Islet precursor cell (in vitro differentiated cells): ENCODE measurements at regions not wholly inside any gene's neighbourhood (a gene's known extent, or its start where the extent isn't known, plus 50 kb on each side); places are given as distances from the start of the nearest gene placed in this dataset.

Experiments
- DNase-seq: peaks from one replicate; pipeline ENCODE4 v3.0.0-alpha.2; 2018

DNA sequence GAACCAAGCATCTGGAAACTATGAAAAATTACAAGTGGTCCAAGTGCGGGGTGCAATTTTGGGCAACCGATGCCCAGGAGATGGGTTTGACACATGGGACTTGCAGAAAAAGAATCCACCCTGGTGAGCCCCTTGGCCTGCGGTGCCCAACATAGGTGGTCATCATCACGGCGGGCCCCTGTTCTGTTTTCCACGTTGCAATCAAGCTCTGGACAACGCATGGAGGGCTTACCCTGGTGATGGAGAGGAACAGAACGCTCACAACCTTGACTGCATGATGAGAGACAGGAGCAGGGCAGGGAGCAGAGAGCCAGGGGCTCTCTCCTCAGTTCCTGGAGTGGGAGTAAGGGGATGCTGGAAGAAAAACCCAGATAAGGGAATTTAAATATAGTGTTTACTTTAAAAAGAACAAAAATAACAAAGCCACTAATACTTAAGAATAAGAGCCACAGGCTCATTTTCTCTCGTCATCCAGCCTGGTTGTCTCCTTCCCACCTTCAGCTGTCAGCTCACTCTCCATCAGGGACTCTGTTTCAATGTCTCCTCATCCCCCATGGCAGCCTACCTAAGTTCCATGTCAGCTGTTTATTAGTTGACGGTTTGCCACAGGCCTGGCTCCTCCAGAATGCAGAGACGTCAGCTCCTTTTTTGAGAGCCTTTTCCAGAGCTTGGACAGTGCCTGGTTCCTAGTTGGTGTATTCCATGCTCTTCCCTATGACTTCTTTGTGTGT is 172.1 kb downstream of the GADD45G start:
- no peak for DNase-seq

DNA sequence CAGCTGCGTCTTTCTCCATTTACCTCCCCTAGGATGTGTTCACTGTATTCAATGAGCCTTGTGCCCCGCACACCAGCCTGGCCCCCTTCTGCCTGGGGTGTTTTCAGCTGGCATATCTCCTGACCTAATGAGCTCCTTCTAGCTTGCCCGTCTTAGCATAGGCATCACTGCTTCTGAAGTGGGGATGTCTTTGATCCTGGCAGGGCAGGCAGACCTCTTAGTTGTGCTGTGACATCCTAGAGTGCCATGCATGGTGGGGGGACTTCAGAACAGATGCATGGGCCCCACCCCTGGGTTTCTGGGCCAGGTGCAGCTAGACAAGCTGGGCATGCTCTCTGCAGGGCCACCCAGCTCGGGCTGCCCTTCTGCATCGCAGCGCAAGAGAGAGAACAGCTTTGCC is 172.7 kb downstream of the GADD45G start:
- no peak for DNase-seq

DNA sequence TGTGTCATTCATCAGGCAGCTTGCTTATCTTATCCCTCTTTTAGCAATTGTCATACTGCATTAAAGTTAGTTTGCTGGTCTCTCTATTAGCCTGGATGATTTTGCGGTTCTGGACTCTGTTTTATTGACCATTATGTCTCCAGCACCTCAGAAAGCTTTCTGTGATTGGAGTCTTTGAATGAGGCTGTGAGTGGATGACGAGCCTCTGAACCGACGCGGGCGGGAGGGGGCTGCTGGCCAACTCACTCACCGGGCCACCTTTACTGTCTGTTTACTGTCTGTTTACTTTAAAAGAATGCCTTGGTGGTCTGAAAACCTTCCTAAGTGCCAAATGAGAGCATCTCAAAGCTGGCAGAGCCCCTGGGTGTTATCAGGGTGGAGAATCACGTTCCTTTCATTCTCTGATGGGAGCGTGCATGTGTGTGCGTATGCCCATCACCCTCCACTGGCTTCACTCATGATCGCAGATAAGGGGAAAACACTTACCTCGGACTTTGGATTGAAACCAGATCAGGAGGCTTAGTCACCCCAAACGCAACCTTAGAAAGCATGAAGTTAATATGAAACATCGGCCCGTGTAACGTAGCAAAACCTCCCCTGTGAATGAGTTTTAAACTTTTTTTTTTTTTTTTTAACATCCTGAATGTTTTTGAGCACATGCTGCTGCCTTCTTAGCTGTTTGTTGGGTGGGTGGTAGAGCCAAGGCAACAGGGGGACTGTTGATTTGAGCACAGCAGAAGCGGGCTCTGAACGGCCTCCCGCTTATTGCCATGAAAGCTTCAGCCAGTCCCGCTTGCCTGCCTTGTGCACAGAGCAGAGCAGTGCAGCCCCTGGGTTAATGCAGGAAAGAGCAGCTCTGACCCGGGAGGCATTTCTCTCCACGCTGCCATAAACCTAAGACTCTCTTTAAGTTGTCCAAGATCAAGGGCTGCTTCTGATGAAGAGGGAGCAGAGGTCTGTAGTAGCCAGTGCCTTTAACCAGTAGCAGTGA is 173.6 kb downstream of the GADD45G start:
- peak; percentile 82 for DNase-seq

DNA sequence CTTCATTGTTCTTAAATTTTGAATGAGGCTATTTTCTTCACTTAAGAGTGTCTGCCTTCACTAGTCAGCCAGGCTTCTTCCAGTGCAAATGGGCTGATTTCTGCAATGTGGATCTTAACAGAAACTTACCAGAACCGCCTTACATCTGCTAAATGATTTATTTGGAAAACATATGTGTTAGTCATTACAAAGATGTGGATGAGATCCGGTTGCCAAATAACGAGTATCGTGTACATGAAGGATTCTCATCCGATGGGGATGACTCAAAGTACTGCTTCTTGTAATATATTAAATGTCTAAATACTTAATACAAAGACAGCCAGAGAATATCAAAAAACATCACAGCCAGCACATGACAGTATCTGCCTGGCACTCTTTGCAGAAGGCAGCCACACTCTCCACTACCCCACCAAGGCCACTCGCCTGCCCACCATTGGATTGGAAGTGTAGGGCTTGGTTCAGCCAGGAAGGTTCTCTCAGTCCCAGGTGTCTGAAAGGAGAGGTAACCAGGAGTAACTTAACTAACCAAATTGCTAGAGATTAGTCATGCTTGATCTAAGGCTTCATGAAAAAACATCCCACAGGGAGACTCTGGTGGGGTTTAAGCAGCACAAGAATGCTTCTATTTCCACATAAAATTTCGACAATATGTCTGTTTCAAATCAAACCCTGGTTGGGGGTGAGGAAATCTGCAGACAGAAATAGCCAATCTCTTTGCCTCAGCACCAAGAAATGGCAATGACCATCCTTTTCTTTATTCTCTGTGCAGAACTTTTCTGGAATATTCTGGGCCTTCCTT is 174.8 kb downstream of the GADD45G start:
- DNase-seq, result no peak

DNA sequence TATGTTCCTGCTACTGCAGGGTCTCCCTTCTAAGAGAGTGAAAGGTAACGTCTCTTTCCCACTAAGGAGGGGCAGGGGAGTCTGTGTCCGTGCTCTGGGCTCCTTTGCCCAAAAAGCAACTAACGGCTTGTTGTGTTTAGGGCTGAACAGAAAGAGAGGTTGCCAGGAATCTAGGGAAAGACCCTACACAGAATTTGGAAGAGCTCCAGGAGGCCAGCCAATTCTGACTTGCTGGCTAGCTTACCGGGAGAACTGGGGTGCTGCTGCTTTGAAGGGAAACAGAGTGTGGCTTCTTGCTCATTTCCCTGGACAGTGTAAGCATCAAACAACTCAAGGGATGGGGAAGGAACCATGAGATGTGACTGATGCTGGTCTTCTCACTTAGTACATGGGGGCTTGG is 176.1 kb downstream of the GADD45G start:
- DNase-seq, result peak; percentile 8

DNA sequence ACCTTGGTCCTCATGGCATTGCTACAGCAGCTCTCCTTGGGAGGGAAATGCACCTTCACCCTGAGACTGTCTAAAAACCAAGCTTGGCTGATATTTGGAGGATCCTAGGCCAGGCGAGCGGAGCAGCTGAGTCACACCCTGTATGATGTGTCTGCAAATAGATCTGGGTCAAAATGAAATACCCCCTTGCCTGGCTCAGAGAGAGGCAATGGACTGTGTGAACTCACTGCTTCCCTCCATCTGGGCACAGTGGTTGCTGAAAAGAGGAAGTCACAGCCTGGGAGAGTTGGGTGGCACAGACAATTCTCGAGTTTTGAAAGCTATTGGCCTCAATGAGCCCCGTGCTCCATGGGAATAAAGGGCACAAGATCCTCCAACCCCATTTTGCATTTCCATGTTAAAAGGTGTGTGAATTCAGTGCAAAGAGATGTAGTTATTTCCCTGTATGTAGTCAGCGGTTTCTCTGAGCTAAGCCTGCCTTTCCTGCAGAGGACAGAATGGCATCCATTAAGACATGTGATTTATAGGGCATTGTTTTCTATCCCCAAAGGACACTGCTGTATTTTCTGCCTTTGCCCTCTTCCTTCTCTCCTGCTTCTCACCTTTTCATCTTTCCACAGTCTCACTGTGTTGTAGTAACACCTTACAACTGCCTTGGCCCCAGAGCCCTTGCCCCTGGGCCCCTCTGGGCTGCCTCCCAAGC is 177.2 kb downstream of the GADD45G start:
- DNase-seq, result peak; percentile 45

DNA sequence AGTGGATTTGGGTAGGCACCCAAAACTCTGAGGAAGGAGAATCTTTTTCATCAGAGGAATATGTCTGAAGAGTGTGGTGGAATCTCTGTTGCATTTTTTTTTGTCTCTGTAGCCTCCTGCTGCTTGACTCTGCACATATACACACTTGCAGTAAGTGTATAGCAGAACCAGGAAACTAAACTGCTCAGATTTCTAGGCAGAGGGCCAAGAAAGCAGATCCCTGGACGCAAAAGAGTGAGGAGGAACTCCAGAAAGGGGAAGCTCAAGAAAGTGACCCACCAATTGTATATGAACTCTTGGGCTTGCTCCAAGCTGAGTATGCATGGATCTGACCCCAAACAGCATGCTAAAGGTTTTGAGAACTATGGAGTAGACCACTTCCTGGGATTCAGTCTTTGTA is 181.8 kb downstream of the GADD45G start:
- DNase-seq, result peak; percentile 2

DNA sequence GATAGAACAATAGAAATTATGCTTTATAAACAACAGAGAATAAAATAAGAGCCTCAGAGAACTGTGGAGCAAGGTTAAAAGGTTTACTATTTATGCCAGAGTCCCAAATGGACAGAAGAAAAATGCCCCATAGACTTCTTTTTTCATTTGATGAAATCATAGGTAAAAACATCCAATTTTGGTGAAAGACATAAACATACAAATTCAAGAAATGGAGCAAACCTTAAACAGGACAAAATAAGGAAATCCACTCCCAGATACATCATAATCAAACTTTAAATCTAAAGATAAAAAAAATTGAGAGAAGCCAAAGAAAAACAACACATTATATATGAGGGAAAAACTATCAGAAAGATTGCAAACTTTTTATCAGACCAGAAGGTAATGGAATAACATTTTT is 182.8 kb downstream of the GADD45G start:
- DNase-seq, result no peak

DNA sequence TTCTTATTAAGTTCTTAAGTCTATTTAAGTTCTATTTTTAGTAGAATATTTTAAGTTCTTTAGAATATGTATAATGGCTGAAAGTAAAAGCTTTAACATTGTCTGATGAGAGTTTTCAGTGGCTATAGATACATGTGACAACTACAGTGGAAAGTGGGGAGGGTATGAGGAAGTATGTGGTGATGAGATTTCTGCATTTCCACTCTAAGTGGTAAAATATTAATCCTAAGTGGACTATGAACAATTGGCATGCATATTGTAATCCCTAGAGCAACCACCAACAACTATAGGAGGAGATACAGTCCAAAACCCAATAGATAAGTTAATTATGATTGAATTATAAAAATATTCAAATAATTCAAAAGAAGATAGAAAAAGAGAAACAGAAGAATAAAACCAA is 183.6 kb downstream of the GADD45G start:
- no peak for DNase-seq

DNA sequence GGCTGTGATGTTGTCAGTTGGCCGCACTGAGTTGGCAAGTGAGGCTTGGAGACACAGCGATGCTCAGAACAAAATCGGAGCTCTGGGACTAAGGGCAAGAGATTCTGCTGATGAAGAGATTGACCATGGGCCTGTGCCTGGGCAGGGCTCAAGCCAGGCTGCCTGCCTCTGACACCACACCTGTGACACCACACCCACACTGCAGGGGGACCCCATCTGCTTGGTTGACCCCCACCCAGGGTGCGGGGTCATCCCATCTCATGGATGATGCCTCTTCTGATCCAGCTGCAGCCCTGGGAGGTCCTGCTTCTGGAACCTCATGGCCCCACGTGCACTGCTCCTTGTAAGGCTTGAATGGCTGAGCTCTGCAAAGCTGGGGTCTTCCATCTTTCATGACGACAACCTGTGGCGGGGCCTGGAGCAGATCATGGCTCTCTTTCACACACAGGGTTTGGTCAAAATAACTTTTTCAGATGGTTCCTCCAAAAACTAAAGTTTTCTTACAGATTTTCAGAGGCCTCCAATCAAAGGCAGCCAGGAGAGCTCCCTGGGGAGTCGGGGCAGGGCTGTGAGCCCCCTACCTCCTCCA is 185.2 kb downstream of the GADD45G start:
- no peak for DNase-seq

DNA sequence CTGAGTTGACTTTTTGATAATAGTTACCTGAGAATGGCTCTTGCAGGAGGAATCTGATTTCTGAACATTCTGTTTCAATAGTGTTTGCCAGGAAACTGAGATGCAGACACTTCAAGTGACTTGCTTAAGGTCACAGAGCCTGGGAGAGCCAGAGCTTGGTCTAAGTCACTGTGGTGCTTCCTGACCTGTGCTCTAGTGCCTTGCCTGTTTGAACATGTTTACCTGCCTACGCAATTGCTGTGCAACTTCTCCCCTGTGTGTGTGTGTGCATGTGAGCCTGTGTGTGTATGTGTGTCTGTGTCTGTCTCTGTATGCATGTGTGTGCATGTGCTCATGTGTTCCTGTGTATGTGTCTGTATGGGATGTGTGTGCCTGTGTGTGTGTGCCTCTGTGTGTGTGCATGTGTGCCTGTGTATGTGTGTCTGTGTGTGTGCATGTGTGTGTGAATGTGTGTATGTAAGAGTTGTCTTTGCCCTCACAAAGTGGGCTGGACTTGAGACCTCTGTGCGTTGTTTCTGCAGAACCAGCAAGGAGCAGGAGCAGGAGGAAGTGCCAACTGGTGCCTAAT is 185.8 kb downstream of the GADD45G start:
- DNase-seq, result peak; percentile 22

DNA sequence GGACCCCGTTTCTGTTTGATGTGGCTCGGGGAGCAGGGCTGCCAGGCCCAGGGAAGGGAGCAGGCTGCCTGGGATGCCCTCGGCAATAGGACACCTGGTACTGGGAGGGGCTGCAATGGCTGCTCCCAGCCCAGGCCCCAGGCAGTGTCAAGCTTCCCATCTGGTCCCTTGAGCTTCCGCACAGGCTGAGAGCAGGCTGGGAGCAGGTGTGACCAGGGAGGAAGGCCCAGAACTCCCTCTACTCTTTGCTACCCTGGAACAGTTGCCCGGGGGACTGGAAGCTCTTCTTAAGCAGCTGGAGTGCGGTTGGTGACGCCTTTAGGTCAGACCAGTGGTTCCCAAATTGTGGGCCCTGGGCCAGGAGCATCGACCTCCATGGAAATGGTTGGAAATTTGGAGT is 186.9 kb downstream of the GADD45G start:
- peak; percentile 49 for DNase-seq

DNA sequence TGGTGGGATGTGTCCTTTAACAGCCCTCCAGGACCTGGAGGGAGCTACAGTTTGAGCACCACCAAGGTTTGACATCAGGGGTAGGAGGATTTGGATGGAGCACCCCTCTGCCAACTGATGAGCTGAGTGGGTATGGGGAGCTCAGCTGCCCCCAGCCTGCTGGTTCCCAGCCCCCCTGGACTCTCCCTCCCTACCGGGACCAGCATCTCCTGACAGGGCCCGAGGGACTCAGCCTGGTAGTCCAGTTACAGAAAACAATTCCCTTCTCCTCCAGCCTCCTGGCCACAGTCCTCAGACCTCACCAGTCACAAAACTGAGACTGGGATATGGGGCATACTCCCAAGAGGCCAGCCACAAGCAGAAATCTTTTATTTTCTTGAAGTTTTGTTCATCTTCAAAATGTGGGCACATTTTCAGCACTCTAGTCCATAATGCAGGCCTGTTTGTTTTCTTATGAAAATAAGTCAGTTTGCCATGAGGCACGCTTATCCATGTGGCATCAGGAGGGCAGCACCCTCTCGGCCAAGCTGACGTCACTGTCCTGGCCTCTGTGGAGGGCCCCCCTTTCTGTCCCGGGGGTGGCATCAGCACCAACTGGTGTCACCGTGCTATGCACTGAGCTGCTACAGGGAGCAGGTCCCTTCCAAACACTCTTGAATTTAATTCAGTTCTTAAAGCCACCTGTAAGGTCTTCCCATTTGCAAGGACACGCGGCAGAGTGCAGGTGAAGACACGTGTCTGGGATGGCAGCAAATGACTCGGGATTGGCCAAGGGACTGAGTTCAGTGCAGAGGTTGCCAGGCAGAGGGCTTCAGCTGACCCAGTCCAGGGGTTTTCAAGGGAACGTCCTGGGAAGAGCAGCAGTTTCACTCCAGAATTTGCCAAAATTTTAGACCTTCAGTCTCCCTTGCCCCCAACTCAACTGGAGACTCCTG is 187.6 kb downstream of the GADD45G start:
- DNase-seq, result peak; percentile 41

DNA sequence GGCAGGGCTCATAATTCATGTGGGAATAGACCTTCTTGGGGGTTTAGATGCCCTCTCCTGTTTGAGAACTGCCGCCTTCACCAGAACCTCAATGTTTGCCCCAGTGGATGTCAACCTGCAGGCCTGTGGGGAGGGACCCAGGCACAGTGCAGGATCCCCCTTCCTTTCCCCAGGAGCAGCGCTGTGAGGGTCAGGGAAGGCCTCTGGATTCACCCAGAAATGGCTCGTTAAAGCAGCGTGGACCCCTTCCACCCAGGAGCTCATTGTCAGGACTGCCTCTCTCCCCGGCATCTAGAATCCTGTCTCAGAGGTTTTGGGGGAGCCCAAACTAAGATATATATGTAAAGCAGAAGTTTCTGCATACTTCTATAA is 188.3 kb downstream of the GADD45G start:
- DNase-seq, result peak; percentile 32

DNA sequence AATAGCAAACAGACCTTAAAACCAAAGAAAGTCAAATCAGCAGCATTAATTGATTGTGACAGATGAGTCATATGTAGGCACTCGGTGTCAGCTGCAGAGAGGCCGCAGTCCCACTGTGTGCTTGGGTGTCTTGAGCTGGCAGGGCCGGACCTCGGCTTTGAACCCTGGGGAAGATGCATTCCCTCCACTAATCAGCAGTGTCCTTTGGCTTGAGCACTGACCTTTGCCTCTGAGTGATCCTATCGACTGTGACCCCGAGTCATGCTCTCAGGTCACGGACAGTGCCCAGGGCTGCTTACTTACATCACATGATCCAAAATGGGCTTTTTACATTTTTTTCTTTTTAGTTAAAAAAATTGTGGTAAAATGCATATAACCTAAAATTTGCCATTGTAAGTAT is 188.7 kb downstream of the GADD45G start:
- peak; percentile 29 for DNase-seq

DNA sequence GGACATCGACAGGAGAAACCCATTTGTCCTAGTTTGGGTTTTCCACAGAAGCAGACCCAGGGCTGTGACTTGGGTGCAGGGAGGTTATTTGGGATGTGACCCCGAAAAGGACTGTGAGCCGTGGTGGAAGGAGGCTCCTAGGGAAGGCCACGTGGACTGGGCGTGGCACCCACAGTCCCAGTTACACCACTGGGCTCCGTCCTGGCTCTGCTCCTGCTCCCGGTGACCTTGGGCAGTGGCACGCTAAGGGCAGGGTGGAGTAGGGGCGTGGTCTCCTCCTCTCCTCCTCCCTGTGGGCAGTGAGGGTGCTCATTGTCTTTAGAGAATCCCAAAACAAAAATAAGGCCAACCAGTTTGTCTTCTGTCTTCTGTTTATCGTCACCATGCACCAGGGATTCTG is 190.1 kb downstream of the GADD45G start:
- peak; percentile 40 for DNase-seq

DNA sequence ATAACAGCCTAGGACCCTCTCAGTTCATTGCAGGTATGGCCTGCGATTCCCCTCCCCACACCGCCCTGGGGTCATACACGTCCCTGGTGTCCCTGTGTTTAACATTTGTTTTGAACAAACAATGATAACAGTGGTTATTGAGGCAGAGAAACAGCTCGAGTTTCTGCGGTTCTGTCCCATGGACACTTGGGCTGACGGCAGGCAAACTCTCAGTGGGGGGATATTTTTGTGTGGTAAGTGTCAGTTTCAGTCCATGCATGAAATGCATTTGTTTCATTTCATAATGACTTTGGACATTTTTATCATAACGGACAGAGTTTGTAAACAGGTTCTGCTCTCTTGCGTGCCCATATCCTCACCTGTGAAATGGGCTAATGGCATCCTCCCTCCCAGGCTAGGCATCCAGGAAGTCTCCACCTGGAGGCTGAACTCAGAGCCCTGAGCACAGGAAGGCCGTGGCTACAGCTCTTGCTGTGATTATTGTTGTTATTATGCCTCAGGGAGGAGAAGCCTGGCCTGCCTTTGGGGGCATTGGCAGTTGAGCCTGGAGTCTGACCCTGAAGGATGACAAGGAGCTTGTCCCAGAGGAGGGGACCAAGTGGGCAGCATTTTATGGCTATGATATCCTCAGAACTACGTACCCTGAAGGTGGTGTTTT is 190.9 kb downstream of the GADD45G start:
- DNase-seq, result peak; percentile 50

DNA sequence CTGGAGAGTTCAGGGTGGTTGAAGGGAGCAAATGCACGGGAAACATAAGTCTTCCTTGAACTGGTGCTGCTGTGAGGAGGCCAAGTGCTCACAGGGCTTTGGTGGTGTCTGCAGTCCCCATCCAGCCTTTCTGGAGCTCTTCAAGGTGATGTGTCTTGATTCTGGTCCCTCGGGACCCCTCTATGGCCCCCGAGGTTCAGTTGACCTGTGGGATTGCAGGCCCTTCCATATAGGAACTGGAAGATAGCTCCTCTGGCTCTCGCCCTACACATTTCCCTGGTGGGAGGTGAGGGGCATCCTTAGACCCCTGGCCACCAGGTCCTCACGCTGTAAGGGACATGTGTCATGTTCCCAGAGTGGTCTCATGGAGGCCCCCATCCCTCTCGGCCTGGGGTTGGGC is 191.8 kb downstream of the GADD45G start:
- DNase-seq, result peak; percentile 34

DNA sequence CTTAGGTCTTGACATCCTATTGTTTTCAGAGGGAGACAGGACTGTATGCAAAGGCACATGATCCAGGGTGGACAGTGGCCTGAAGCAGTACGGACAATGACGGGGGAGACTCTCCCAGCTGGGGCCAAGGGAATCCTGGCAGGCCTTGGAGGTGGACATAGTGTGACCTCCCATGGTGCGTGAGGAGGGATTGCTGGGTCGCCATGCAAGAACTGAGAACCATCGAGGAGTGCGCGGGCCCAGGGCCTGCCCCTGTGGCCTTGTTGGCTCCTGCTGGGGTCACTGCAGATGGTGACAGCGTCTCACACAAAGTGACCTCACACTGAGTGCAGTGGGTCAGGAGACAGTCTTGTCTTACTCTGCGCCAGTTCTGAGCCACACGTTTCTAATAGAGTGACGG is 192.4 kb downstream of the GADD45G start:
- peak; percentile 32 for DNase-seq

DNA sequence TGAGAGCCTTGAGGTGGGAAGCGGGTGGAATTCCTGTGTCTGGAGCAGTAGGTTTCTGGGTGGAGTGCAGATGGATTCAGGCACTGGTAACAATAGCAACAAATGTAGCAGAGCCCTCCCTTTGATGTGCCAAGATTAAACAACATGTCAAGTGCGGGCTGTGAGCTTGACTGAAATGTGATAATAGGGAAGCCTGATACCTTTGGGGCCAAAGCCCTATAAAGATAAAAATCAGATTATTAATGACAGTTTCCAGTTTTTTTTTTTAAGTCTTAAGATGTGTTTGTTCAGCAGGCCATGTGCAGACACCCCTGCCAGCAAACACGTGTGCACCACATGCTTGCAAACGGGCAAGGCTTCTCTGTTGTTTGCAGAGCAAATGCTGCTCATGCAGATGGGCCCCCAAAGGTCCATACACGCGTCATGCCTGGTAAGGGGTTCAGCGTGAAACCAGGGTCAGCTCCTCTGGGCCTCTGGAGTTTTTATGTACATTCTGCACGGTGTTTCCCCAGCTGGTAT is 193.2 kb downstream of the GADD45G start:
- DNase-seq, result peak; percentile 32
